CD1c-positive myeloid dendritic cell (primary cell): ENCODE measurements at regions not wholly inside any gene's neighbourhood (a gene's known extent, or its start where the extent isn't known, plus 50 kb on each side); places are given as distances from the start of the nearest gene placed in this dataset.

Experiments used
- DNase-seq: peaks from one replicate; pipeline ENCODE4 v3.0.0-alpha.2; 2016; ENCODE audit errors: extremely low spot score

DNA sequence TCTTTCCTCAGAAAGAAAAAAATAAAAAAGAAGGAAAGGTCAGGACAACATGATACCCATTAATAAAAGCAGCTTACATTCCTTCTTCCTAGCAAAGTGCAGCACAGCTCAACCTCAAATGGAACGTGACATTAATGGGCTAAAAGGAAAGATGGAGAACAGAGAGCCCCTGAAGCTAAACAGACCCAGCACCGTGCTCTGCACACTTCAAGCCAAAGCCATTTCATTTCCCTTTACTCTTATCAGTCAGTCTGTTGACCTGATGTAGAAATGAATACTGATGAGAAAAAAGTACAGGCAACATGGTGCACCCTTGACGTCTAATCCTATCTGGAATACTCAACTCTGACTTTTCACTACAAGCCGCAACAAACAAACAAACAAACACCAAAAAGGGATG is 57.7 kb upstream of the EDNRA start:
- DNase-seq: no peak

DNA sequence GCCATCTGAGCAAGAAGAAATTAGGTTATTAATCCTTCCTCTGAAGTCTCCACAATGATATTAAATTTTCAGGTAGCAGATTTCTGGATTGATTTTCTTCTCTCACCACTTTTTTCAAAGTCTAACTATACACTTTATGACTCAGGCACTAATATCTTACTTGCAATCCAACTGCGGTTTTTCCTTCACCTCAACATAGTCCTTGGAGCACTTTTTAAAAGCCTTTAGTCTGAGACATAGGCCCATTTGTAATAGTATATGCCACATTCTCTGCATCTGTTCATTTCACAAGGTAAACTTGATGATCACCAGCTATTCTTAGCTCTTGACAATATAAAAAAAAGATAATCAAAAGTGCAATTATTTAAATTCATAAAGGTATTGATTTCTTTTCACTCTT is 55.9 kb upstream of the EDNRA start:
- DNase-seq: no peak

DNA sequence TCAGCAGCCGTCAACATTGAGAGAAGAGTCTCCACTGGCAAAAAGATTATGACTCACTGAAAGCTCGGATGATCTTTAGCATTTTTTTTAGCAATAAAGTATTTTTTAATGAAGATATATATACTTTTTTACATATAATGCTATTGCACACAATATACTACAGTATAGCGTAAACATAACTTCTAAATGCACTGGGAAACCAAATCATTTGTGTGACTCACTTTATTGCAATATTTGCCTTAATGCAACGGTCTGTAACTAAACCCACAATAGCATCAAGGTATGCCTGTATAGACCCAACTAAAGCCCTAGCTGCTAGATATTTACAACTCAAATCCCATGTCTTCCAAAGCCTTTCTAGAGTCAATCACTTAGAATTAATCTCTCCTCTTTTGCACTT is 52.3 kb upstream of the EDNRA start:
- no peak for DNase-seq

DNA sequence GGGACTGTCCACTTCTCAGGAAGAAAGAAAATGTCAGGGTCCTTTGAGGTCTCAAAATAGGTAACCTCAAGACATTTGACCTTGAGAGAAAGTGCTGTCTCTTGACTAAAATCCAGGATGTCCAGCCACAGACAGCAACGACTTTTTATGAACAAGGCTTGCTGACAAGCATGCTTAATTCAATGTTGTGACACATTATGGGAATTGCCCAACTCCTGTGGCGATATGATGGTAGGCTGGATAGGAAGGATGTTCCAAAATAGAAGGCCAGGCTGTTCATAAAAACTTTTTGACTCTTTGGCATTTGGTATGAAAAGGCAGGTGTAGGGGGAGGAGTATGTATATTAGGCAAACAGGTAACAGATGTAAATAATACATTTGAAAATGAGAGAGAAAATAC is 50.8 kb upstream of the EDNRA start:
- no peak for DNase-seq
